ENCODE measurements at regions not wholly inside any gene's neighbourhood (a gene's known extent, or its start where the extent isn't known, plus 50 kb on each side); places are given as distances from the start of the nearest gene placed in this dataset.

DNA sequence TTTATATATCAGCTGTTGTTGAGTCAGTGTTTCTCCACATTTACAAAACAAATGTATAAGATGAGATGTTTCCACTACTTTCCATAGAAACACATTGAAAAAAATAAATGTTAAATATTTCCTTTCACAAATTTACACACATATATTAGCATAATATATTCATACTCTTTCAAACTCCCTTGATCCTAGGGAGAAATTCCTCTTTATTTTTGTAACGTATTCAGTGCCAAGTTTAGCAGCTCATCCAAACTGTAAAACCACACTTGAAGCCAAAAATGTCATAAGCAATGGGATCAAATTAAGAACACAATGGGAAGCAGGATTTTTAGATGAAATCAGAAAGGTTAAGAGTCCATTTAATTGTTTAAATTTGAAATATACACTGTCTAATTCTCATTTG is 381.1 kb upstream of the MAD2L1 start:
- Mint-ChIP-seq H3K9me3 (no peaks in the 10 kb centered on the region), H3K4me3 (no peak overlapping the region), H3K27me3 (ENCODE audit: low read depth) (no peaks in the 10 kb centered on the region), H3K27ac (no peak overlapping the region), H3K4me1 (no peaks in the 10 kb centered on the region), H3K36me3 (ENCODE audit: insufficient read depth in 1 of 3, low read depth in 3 of 3) (no peaks in the 10 kb centered on the region)
- H4K20me1 ChIP-seq (ENCODE audit: control insufficient read depth, insufficient read depth, insufficient read length) = no peaks in the 10 kb centered on the region
- no peak overlapping the region for H2BK12ac ChIP-seq (ENCODE audit: insufficient read length, low read depth, low read length)
- no peaks in the 10 kb centered on the region for H3K79me2 ChIP-seq (ENCODE audit: insufficient read depth, low read length)
- H3T11ph ChIP-seq (ENCODE audit: low read length) = no peak overlapping the region
- H3K56ac ChIP-seq (ENCODE audit: insufficient read length, low read depth, low read length) = no peak overlapping the region
- no peaks in the 10 kb centered on the region for H3K9me3 ChIP-seq (ENCODE audit: control insufficient read depth, low read depth, low read length)
- H2AFZ ChIP-seq (ENCODE audit: low read length) = no peak overlapping the region
- no peak overlapping the region for H3K9ac ChIP-seq (ENCODE audit: extremely low read depth, insufficient read length, low read length)
- H3K4ac ChIP-seq (ENCODE audit: low read depth, low read length) = no peak overlapping the region
- no peak overlapping the region for H4K91ac ChIP-seq (ENCODE audit: insufficient read length, low read depth, low read length)
- no peak overlapping the region for H4K8ac ChIP-seq (replicated peaks; ENCODE audit: insufficient read length, low read depth, low read length)
- no peak overlapping the region for H2BK5ac ChIP-seq (ENCODE audit: insufficient read length, low read length)
- no peak overlapping the region for H2AK5ac ChIP-seq (ENCODE audit: insufficient read length, low read length)
- no CpG with 5 or more reads among the region's 1 CpG for WGBS (ENCODE audit: extremely low coverage, insufficient read length, low lambda C conversion rate)
- no peaks in the 10 kb centered on the region for H3K4me1 ChIP-seq (ENCODE audit: insufficient read depth, low read length)
- no peak overlapping the region for H2BK15ac ChIP-seq (ENCODE audit: low read depth, low read length)
- no peaks in the 10 kb centered on the region for H3K27me3 ChIP-seq (ENCODE audit: insufficient read depth, low read length)
- no peak overlapping the region for H3K14ac ChIP-seq (ENCODE audit: insufficient read depth, low read length)
- TF ChIP-seq CTCF (conservative IDR thresholded peaks at IDR 0.05) = no peak
- H3K23me2 ChIP-seq (ENCODE audit: insufficient read length, low read depth, low read length, poor library complexity, severe bottlenecking) = no peaks in the 10 kb centered on the region
- no peak overlapping the region for H3K23ac ChIP-seq (ENCODE audit: insufficient read length, low read depth, low read length)
- no peak for DNase-seq
- H3K4me2 ChIP-seq (ENCODE audit: insufficient read depth, insufficient read length, low read length) = no peak overlapping the region
- no peak overlapping the region for H4K5ac ChIP-seq (ENCODE audit: insufficient read length, low read depth, low read length)
- H3K27ac ChIP-seq (ENCODE audit: insufficient read length, low read depth, low read length) = no peak overlapping the region
- H3K79me1 ChIP-seq (ENCODE audit: insufficient read depth, low read depth, low read length, poor library complexity, severe bottlenecking) = no peaks in the 10 kb centered on the region
- no peak overlapping the region for H2BK20ac ChIP-seq (ENCODE audit: low read depth, low read length, poor library complexity, severe bottlenecking)
- H3K18ac ChIP-seq (ENCODE audit: insufficient read length, low read depth, low read length) = no peak overlapping the region
- no peak overlapping the region for H2BK120ac ChIP-seq (ENCODE audit: low read depth, low read length, poor library complexity, severe bottlenecking)

All from H9 (cell line).